Suprapubic skin (tissue), 3 donors: ENCODE measurements at regions not wholly inside any gene's neighbourhood (a gene's known extent, or its start where the extent isn't known, plus 50 kb on each side); places are given as distances from the start of the nearest gene placed in this dataset.

Experiments used
- CTCF ChIP-seq, 2 donors: fragments of 200-600 bp in 1 of 2; fragments of 450-650 bp in 1 of 2; sonication (generic) in 1 of 2; IDR thresholded peaks; one replicate each; pipeline ENCODE4 v1.5.1; 2016 to 2019; ENCODE audit warnings: antibody characterized with exemption in 2 of 2, mild to moderate bottlenecking in 1 of 2, moderate library complexity in 1 of 2
- EP300 ChIP-seq: sonication (generic); formaldehyde crosslinking; IDR thresholded peaks from one replicate; pipeline ENCODE4 v1.6.1; 2017; ENCODE audit warnings: antibody characterized with exemption
- POLR2A ChIP-seq, 2 donors: fragments of 450-650 bp; IDR thresholded peaks; one replicate each; pipeline ENCODE4 v1.6.1; 2017; ENCODE audit warnings: antibody characterized with exemption in 2 of 2, mild to moderate bottlenecking in 2 of 2, moderate library complexity in 2 of 2

GRCh38 chr7:46230990-46231305 is 309.9 kb upstream of the IGFBP3 start:
- TF ChIP-seq CTCF (IDR thresholded peaks at IDR 0.05) (no peak), POLR2A (IDR thresholded peaks at IDR 0.05) (no peak), EP300 (no peak)
